ENCODE measurements at regions not wholly inside any gene's neighbourhood (a gene's known extent, or its start where the extent isn't known, plus 50 kb on each side); places are given as distances from the start of the nearest gene placed in this dataset.
"Not testable (repeated sequence)": the region's sequence is repeated elsewhere in the genome, so short reads cannot be mapped to it uniquely, and the experiment has no call there.

GRCh38 chr12:46990211-46990610 is 89.2 kb upstream of the PCED1B start:
- Mint-ChIP-seq H3K4me3 (no peak overlapping the region), H3K27ac (no peak overlapping the region), H3K27me3 (peaks cover 31% of the 10 kb centered on the region), H3K9me3 (ENCODE audit: low read depth) (peaks cover 3% of the 10 kb centered on the region), H3K4me1 (no peaks in the 10 kb centered on the region), H3K36me3 (peaks cover 2% of the 10 kb centered on the region)
- CTCF ChIA-PET = no interaction called here
- ATAC-seq (no peak), DNase-seq (no peak)

DNA sequence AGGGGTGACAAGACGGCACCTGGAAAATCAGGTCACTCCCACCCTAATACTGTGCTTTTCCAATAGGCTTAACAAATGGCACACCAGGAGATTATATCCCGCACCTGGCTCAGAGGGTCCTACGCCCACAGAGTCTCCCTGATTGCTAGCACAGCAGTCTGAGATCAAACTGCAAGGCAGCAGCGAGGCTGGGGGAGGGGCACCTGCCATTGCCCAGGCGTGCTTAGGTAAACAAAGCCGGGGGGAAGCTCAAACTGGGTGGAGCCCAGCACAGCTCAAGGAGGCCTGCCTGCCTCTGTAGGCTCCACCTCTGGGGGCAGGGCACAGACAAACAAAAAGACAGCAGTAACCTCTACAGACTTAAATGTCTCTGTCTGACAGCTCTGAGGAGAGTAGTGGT is 87.4 kb upstream of the PCED1B start:
- ATAC-seq; CTCF ChIA-PET; DNase-seq; H3K36me3 Mint-ChIP-seq; H3K4me3 Mint-ChIP-seq; H3K9me3 Mint-ChIP-seq (ENCODE audit: low read depth); H3K4me1 Mint-ChIP-seq; H3K27ac Mint-ChIP-seq: not testable (repeated sequence)
- peaks cover 20% of the 10 kb centered on the region for H3K27me3 Mint-ChIP-seq

- Mint-ChIP-seq H3K27ac (no peak overlapping the region), H3K9me3 (ENCODE audit: low read depth) (no peaks in the 10 kb centered on the region), H3K27me3 (peaks cover 11% of the 10 kb centered on the region), H3K4me1 (no peaks in the 10 kb centered on the region), H3K36me3 (no peaks in the 10 kb centered on the region), H3K4me3 (no peak overlapping the region)
- no peak for ATAC-seq
- no peak for DNase-seq
- CTCF ChIA-PET = interaction anchor here (1.1 kb wide), 1 partner anchor 23 kb away, joined by 3 read pairs; no protein-coding TSS in a partner anchor
Measured at GRCh38 chr12:46998811-46999368, 80.5 kb upstream of the PCED1B start.

- Mint-ChIP-seq H3K4me3 (no peak overlapping the region), H3K9me3 (ENCODE audit: low read depth) (no peaks in the 10 kb centered on the region), H3K27ac (no peak overlapping the region), H3K36me3 (no peaks in the 10 kb centered on the region), H3K27me3 (peaks cover 21% of the 10 kb centered on the region), H3K4me1 (no peaks in the 10 kb centered on the region)
- CTCF ChIA-PET = interaction anchor here (0.5 to 1.8 kb wide), 2 partner anchors 17 to 148 kb away, joined by 3 to 7 read pairs; no protein-coding TSS in a partner anchor
- ATAC-seq = no peak
- no peak for DNase-seq
Measured at GRCh38 chr12:47004634-47005033, 74.8 kb upstream of the PCED1B start.

GRCh38 chr12:47007048-47007447 is 72.4 kb upstream of the PCED1B start:
- CTCF ChIA-PET = no interaction called here
- Mint-ChIP-seq H3K9me3 (ENCODE audit: low read depth) (no peaks in the 10 kb centered on the region), H3K27ac (no peak overlapping the region), H3K27me3 (peaks cover 22% of the 10 kb centered on the region), H3K4me3 (no peak overlapping the region), H3K36me3 (no peaks in the 10 kb centered on the region), H3K4me1 (no peaks in the 10 kb centered on the region)
- no peak for ATAC-seq
- DNase-seq = no peak

DNA sequence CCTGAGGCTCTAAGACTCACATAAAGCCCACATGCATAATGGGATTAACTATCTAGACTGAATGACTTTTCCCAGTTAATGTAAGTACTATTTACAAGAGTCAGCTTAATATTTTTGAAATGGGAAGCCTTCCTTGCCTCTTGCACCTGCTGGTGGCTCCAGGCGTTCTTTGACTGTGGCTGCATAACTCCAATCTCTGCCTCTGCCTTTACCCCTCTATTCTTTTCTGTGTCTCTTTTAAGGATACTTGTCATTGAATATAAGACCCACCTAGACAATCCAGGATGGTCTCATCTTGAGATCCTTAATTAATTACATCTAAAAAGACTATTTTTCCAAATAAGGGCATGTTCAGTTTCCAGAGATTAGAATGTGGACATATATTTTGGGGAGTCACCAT is 66.9 kb upstream of the PCED1B start:
- no peak overlapping the region for H3K4me3 Mint-ChIP-seq
- H3K27ac Mint-ChIP-seq = no peak overlapping the region
- ATAC-seq = no peak
- no peaks in the 10 kb centered on the region for H3K9me3 Mint-ChIP-seq (ENCODE audit: low read depth)
- no peaks in the 10 kb centered on the region for H3K36me3 Mint-ChIP-seq
- DNase-seq = no peak
- CTCF ChIA-PET = no interaction called here
- H3K27me3 Mint-ChIP-seq = peaks cover 34% of the 10 kb centered on the region
- no peaks in the 10 kb centered on the region for H3K4me1 Mint-ChIP-seq

GRCh38 chr12:47014474-47014873 is 64.9 kb upstream of the PCED1B start:
- DNase-seq (no peak), ATAC-seq (no peak)
- H3K9me3 Mint-ChIP-seq (ENCODE audit: low read depth) = no peaks in the 10 kb centered on the region
- no peaks in the 10 kb centered on the region for H3K36me3 Mint-ChIP-seq
- no peak overlapping the region for H3K4me3 Mint-ChIP-seq
- H3K27ac Mint-ChIP-seq = no peak overlapping the region
- no peaks in the 10 kb centered on the region for H3K4me1 Mint-ChIP-seq
- CTCF ChIA-PET = no interaction called here
- peaks cover 37% of the 10 kb centered on the region for H3K27me3 Mint-ChIP-seq

DNA sequence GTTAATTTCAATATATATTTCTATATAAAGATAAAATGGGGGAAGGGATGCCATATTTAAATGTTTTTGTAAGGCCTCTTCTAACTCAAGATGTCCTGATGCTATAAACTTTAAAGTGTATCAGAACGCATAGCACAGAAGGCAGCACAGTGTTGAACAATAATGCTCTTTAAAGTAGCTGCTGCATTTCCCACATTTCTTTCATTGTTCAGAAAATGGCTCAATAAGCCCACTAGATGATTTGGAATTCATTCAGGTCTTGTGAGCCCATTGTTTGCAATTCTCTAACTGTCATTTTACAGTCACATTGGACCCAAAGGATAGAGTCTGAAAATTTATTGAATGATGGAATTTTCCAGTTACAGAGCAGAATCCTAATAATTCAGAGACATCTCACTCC is 64.0 kb upstream of the PCED1B start:
- Mint-ChIP-seq H3K4me1 (no peaks in the 10 kb centered on the region), H3K27me3 (peaks cover 35% of the 10 kb centered on the region), H3K4me3 (no peak overlapping the region), H3K9me3 (ENCODE audit: low read depth) (no peaks in the 10 kb centered on the region), H3K36me3 (no peaks in the 10 kb centered on the region), H3K27ac (no peak overlapping the region)
- CTCF ChIA-PET = no interaction called here
- ATAC-seq (no peak), DNase-seq (no peak)

GRCh38 chr12:47017041-47017713 is 62.2 kb upstream of the PCED1B start:
- Mint-ChIP-seq H3K27me3 (peaks cover 35% of the 10 kb centered on the region), H3K4me3 (no peak overlapping the region), H3K4me1 (peaks cover 2% of the 10 kb centered on the region), H3K36me3 (no peaks in the 10 kb centered on the region), H3K27ac (no peak overlapping the region), H3K9me3 (ENCODE audit: low read depth) (no peaks in the 10 kb centered on the region)
- CTCF ChIA-PET = no interaction called here
- DNase-seq = no peak
- no peak for ATAC-seq

- peaks cover 33% of the 10 kb centered on the region for H3K27me3 Mint-ChIP-seq
- CTCF ChIA-PET = no interaction called here
- DNase-seq (no peak), ATAC-seq (no peak)
- no peak overlapping the region for H3K27ac Mint-ChIP-seq
- no peaks in the 10 kb centered on the region for H3K9me3 Mint-ChIP-seq (ENCODE audit: low read depth)
- no peak overlapping the region for H3K4me3 Mint-ChIP-seq
- H3K4me1 Mint-ChIP-seq = peaks cover 6% of the 10 kb centered on the region
- no peaks in the 10 kb centered on the region for H3K36me3 Mint-ChIP-seq
Measured at GRCh38 chr12:47017901-47018475, 61.4 kb upstream of the PCED1B start.

DNA sequence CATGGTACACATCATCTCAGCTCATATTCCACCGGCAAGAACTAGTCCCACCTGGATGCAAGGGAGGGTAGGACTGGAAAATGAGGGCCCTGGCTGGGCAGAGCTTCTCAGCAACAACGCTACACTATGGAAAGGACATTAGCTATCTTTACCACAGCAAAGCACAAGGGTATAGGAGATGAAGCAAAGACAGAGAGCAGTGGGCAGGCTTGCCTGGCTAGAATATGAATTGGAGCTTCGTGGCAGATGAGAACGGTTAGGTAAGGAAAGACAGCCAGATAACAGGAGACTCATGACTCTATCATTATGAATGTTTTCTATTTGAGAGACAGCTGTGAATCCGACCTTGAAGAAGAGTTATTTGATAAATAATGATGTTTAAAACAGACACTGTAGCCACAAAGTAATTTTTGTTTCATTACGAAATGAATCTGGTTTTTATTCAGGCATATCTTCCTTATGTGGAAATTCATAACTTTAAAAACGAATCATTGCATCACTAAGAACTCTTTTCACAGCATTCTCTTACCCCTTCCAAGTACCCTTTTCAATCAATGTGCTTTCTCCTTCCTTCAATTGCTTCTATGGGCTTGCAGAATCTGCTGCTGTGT is 59.1 kb upstream of the PCED1B start:
- no peak overlapping the region for H3K27ac Mint-ChIP-seq
- H3K36me3 Mint-ChIP-seq = no peaks in the 10 kb centered on the region
- peaks cover 9% of the 10 kb centered on the region for H3K4me1 Mint-ChIP-seq
- peaks cover 25% of the 10 kb centered on the region for H3K27me3 Mint-ChIP-seq
- ATAC-seq (no peak), DNase-seq (no peak)
- no peak overlapping the region for H3K4me3 Mint-ChIP-seq
- CTCF ChIA-PET = interaction anchor here (1.0 to 3.8 kb wide), 6 partner anchors 12 to 948 kb away, joined by 3 to 19 read pairs (median 6); no protein-coding TSS in a partner anchor
- no peaks in the 10 kb centered on the region for H3K9me3 Mint-ChIP-seq (ENCODE audit: low read depth)

GRCh38 chr12:47021298-47021697 is 58.1 kb upstream of the PCED1B start:
- H3K4me3 Mint-ChIP-seq = no peak overlapping the region
- H3K27ac Mint-ChIP-seq = no peak overlapping the region
- no peaks in the 10 kb centered on the region for H3K36me3 Mint-ChIP-seq
- no peaks in the 10 kb centered on the region for H3K9me3 Mint-ChIP-seq (ENCODE audit: low read depth)
- no peak for DNase-seq
- CTCF ChIA-PET = interaction anchor here (0.6 to 3.8 kb wide), 21 partner anchors 9 to 1030 kb away, joined by 3 to 19 read pairs (median 4); no protein-coding TSS in a partner anchor
- H3K27me3 Mint-ChIP-seq = peaks cover 31% of the 10 kb centered on the region
- ATAC-seq = peak; percentile 68
- peaks cover 9% of the 10 kb centered on the region for H3K4me1 Mint-ChIP-seq

GRCh38 chr12:47022296-47022695 is 57.1 kb upstream of the PCED1B start:
- Mint-ChIP-seq H3K27me3 (peaks cover 25% of the 10 kb centered on the region), H3K27ac (no peak overlapping the region), H3K4me1 (peaks cover 9% of the 10 kb centered on the region), H3K4me3 (no peak overlapping the region), H3K36me3 (no peaks in the 10 kb centered on the region), H3K9me3 (ENCODE audit: low read depth) (no peaks in the 10 kb centered on the region)
- DNase-seq (no peak), ATAC-seq (no peak)
- CTCF ChIA-PET = interaction anchor here (0.8 to 3.8 kb wide), 7 partner anchors 10 to 897 kb away, joined by 3 to 19 read pairs (median 5); no protein-coding TSS in a partner anchor

- Mint-ChIP-seq H3K4me3 (no peak overlapping the region), H3K27me3 (peaks cover 23% of the 10 kb centered on the region), H3K9me3 (ENCODE audit: low read depth) (no peaks in the 10 kb centered on the region), H3K27ac (no peak overlapping the region), H3K4me1 (peaks cover 9% of the 10 kb centered on the region), H3K36me3 (no peaks in the 10 kb centered on the region)
- DNase-seq (no peak), ATAC-seq (no peak)
- CTCF ChIA-PET = interaction anchor here (1.1 kb wide), 1 partner anchor 374 kb away, joined by 3 read pairs; no protein-coding TSS in a partner anchor
Measured at GRCh38 chr12:47023311-47023710, 56.1 kb upstream of the PCED1B start.

Data from activated CD8-positive, alpha-beta memory T cell treated with anti-CD3 and anti-CD28 coated beads, Interleukin-2, amount 10 ng/mL, durations not matched to agents 7 days and 5 days (primary cell).